ENCODE measurements at regions not wholly inside any gene's neighbourhood (a gene's known extent, or its start where the extent isn't known, plus 50 kb on each side); places are given as distances from the start of the nearest gene placed in this dataset.

DNA sequence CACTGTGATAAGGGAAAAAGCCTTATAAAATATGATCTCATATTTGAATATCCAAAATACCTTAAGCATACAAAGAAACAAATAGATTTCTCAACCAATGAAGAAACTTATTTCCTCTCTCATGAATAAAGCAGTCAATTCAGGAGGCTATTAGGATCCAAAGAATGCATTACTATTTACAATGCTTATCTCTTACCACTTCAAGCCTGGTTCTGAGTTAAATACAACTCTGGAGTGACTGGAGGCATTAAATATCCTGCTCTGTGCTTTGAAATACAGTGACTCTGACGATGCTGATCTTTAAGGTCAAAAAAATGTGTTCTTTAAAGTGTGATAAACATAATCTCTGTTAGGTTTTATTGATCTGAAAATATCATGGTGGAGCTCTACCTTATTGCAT lies 493.2 kb downstream of the ZWINT start:
- no peak for DNase-seq (ENCODE audit: low spot score)
- H3K4me1 Mint-ChIP-seq = no peaks in the 10 kb centered on the region
- no peaks in the 10 kb centered on the region for H3K9me3 ChIP-seq (ENCODE audit: low read depth)
- no peaks in the 10 kb centered on the region for H3K27me3 Mint-ChIP-seq (ENCODE audit: insufficient read depth, low read depth)
- no peak overlapping the region for H3K4me2 ChIP-seq
- no peaks in the 10 kb centered on the region for H3K36me3 ChIP-seq
- H3K4me1 ChIP-seq = no peaks in the 10 kb centered on the region
- H3K4me3 ChIP-seq = no peak overlapping the region
- H3F3A ChIP-seq (ENCODE audit: low read depth) = no peaks in the 10 kb centered on the region
- no peak overlapping the region for H3K27ac ChIP-seq
- TF ChIP-seq CTCF (IDR thresholded peaks at IDR 0.05) = no peak
- TF ChIP-seq EZH2phosphoT487 (IDR thresholded peaks at IDR 0.05) = no peak
- TF ChIP-seq EZH2 (IDR thresholded peaks at IDR 0.05) = no peak
- H3K79me2 ChIP-seq (ENCODE audit: low read depth) = no peaks in the 10 kb centered on the region
- H2AFZ ChIP-seq (replicated peaks) = no peak overlapping the region
- H3K27me3 ChIP-seq = no peaks in the 10 kb centered on the region
- no peaks in the 10 kb centered on the region for H3K36me3 Mint-ChIP-seq
- H3K9me3 Mint-ChIP-seq = no peaks in the 10 kb centered on the region
- H4K20me1 ChIP-seq (ENCODE audit: low read depth) = no peaks in the 10 kb centered on the region
- no peak overlapping the region for H3K9ac ChIP-seq
- H3K4me3 Mint-ChIP-seq = no peak overlapping the region
- no peak overlapping the region for H3K27ac Mint-ChIP-seq

- H4K20me1 ChIP-seq (ENCODE audit: low read depth) = no peaks in the 10 kb centered on the region
- no peaks in the 10 kb centered on the region for H3K9me3 ChIP-seq (ENCODE audit: low read depth)
- H3K36me3 Mint-ChIP-seq = no peaks in the 10 kb centered on the region
- no peak overlapping the region for H3K4me3 Mint-ChIP-seq
- H3K9ac ChIP-seq = no peak overlapping the region
- H2AFZ ChIP-seq (replicated peaks) = no peak overlapping the region
- H3K4me3 ChIP-seq = no peak overlapping the region
- no peaks in the 10 kb centered on the region for H3K4me1 Mint-ChIP-seq
- no peaks in the 10 kb centered on the region for H3K27me3 Mint-ChIP-seq (ENCODE audit: insufficient read depth, low read depth)
- peaks cover 11% of the 10 kb centered on the region for H3K9me3 Mint-ChIP-seq
- H3K27ac Mint-ChIP-seq = no peak overlapping the region
- no peak overlapping the region for H3K27ac ChIP-seq
- no peak overlapping the region for H3K4me2 ChIP-seq
- no peaks in the 10 kb centered on the region for H3K79me2 ChIP-seq (ENCODE audit: low read depth)
- no peaks in the 10 kb centered on the region for H3K27me3 ChIP-seq
- TF ChIP-seq EZH2 (IDR thresholded peaks at IDR 0.05) (no peak), CTCF (IDR thresholded peaks at IDR 0.05) (no peak), EZH2phosphoT487 (IDR thresholded peaks at IDR 0.05) (no peak)
- no peak for DNase-seq (ENCODE audit: low spot score)
- no peaks in the 10 kb centered on the region for H3F3A ChIP-seq (ENCODE audit: low read depth)
- H3K36me3 ChIP-seq = no peaks in the 10 kb centered on the region
- H3K4me1 ChIP-seq = no peaks in the 10 kb centered on the region
Measured at GRCh38 chr10:55858730-55859129, 502.3 kb downstream of the ZWINT start.

GRCh38 chr10:55852900-55853299 lies 508.2 kb downstream of the ZWINT start:
- Histone ChIP-seq H3K9me3 (ENCODE audit: low read depth) (no peaks in the 10 kb centered on the region), H2AFZ (replicated peaks) (no peak overlapping the region), H3F3A (ENCODE audit: low read depth) (no peaks in the 10 kb centered on the region), H3K4me3 (no peak overlapping the region), H3K4me1 (no peaks in the 10 kb centered on the region), H3K79me2 (ENCODE audit: low read depth) (no peaks in the 10 kb centered on the region), H3K36me3 (no peaks in the 10 kb centered on the region), H3K9ac (no peak overlapping the region), H3K4me2 (no peak overlapping the region), H3K27me3 (no peaks in the 10 kb centered on the region), H3K27ac (no peak overlapping the region), H4K20me1 (ENCODE audit: low read depth) (no peaks in the 10 kb centered on the region)
- Mint-ChIP-seq H3K36me3 (no peaks in the 10 kb centered on the region), H3K27me3 (ENCODE audit: insufficient read depth, low read depth) (no peaks in the 10 kb centered on the region), H3K9me3 (peaks cover 2% of the 10 kb centered on the region), H3K27ac (no peak overlapping the region), H3K4me1 (no peaks in the 10 kb centered on the region), H3K4me3 (no peak overlapping the region)
- DNase-seq (ENCODE audit: low spot score) = no peak
- TF ChIP-seq CTCF (IDR thresholded peaks at IDR 0.05) (no peak), EZH2phosphoT487 (IDR thresholded peaks at IDR 0.05) (no peak), EZH2 (IDR thresholded peaks at IDR 0.05) (no peak)

DNA sequence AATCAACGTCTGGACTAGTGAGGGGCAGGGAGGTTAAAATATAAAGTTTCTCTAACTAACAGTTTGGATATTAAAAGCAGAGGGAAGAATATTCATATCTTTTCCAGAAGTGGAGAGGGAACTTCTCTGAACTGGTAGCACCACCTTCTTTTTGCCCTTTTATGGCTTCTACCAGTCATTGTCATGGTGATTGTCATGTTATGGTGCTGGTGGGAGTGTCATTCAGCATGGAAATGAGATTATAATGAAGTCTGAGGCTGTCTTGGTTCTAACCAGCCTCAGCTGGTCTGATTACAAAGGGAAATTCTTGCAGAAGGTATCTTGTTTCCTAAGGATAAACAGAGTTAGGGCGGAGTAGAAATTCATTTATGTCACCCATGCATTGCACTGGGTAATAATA lies 523.8 kb downstream of the ZWINT start:
- TF ChIP-seq EZH2 (IDR thresholded peaks at IDR 0.05) (no peak), CTCF (IDR thresholded peaks at IDR 0.05) (no peak), EZH2phosphoT487 (IDR thresholded peaks at IDR 0.05) (no peak)
- Mint-ChIP-seq H3K27ac (no peak overlapping the region), H3K4me3 (no peak overlapping the region), H3K4me1 (no peaks in the 10 kb centered on the region), H3K9me3 (no peaks in the 10 kb centered on the region), H3K36me3 (no peaks in the 10 kb centered on the region), H3K27me3 (ENCODE audit: insufficient read depth, low read depth) (no peaks in the 10 kb centered on the region)
- no peaks in the 10 kb centered on the region for H3K27me3 ChIP-seq
- H3K27ac ChIP-seq = no peak overlapping the region
- no peaks in the 10 kb centered on the region for H3K9me3 ChIP-seq (ENCODE audit: low read depth)
- no peak overlapping the region for H3K4me3 ChIP-seq
- no peak overlapping the region for H3K9ac ChIP-seq
- H3F3A ChIP-seq (ENCODE audit: low read depth) = no peaks in the 10 kb centered on the region
- H3K4me1 ChIP-seq = no peaks in the 10 kb centered on the region
- H4K20me1 ChIP-seq (ENCODE audit: low read depth) = no peaks in the 10 kb centered on the region
- DNase-seq (ENCODE audit: low spot score) = no peak
- H3K79me2 ChIP-seq (ENCODE audit: low read depth) = no peaks in the 10 kb centered on the region
- no peak overlapping the region for H2AFZ ChIP-seq (replicated peaks)
- no peaks in the 10 kb centered on the region for H3K36me3 ChIP-seq
- H3K4me2 ChIP-seq = no peak overlapping the region

Data from neural progenitor cell (in vitro differentiated cells).